Fibroblast of skin of back (primary cell): ENCODE measurements at regions not wholly inside any gene's neighbourhood (a gene's known extent, or its start where the extent isn't known, plus 50 kb on each side); places are given as distances from the start of the nearest gene placed in this dataset.
"Not testable (repeated sequence)": the region's sequence is repeated elsewhere in the genome, so short reads cannot be mapped to it uniquely, and the experiment has no call there.

Source experiments
- DNase-seq: peaks from one replicate; pipeline ENCODE4 v3.0.0-alpha.2; 2013

- no peak for DNase-seq
These were observed 129.8 kb downstream of the SEC23A start for GRCh38 chr14:38973083-38973700.

GRCh38 chr14:38972511-38972910 is 130.5 kb downstream of the SEC23A start:
- DNase-seq, result no peak

- DNase-seq, result no peak
These were observed 131.6 kb downstream of the SEC23A start for GRCh38 chr14:38971258-38971921.

- DNase-seq, result peak; percentile 70
These were observed 138.4 kb downstream of the SEC23A start for GRCh38 chr14:38964630-38965029.

GRCh38 chr14:38960946-38961531 is 142.0 kb downstream of the SEC23A start:
- no peak for DNase-seq

GRCh38 chr14:38959021-38959420 is 144.0 kb downstream of the SEC23A start:
- DNase-seq, result no peak

- no peak for DNase-seq
These were observed 144.4 kb downstream of the SEC23A start for GRCh38 chr14:38958589-38958988.

GRCh38 chr14:38951451-38951850 is 151.6 kb downstream of the SEC23A start:
- DNase-seq, result peak; percentile 83

- no peak for DNase-seq
These were observed 152.4 kb downstream of the SEC23A start for GRCh38 chr14:38950676-38951075.

GRCh38 chr14:38948576-38948975 is 154.5 kb downstream of the SEC23A start:
- DNase-seq, result no peak

GRCh38 chr14:38948171-38948570 is 154.9 kb downstream of the SEC23A start:
- DNase-seq, result peak; percentile 75

GRCh38 chr14:38947343-38947742 is 155.7 kb downstream of the SEC23A start:
- no peak for DNase-seq

GRCh38 chr14:38944691-38945090 is 158.3 kb downstream of the SEC23A start:
- no peak for DNase-seq

GRCh38 chr14:38941488-38941887 is 161.5 kb downstream of the SEC23A start:
- DNase-seq, result no peak

- not testable (repeated sequence) for DNase-seq
These were observed 170.4 kb downstream of the SEC23A start for GRCh38 chr14:38932653-38933000.

- DNase-seq, result no peak
These were observed 170.9 kb downstream of the SEC23A start for GRCh38 chr14:38931969-38932652.

- no peak for DNase-seq
These were observed 172.1 kb downstream of the SEC23A start for GRCh38 chr14:38930898-38931297.

GRCh38 chr14:38930022-38930421 is 173.0 kb downstream of the SEC23A start:
- no peak for DNase-seq

GRCh38 chr14:38929416-38929815 is 173.6 kb downstream of the SEC23A start:
- DNase-seq, result peak; percentile 28

- DNase-seq, result not testable (repeated sequence)
These were observed 181.1 kb downstream of the SEC23A start for GRCh38 chr14:38921893-38922292.

GRCh38 chr14:38915125-38915524 is 187.9 kb downstream of the SEC23A start:
- DNase-seq, result no peak

GRCh38 chr14:38910092-38910491 is 192.9 kb downstream of the SEC23A start:
- DNase-seq, result no peak

- DNase-seq, result no peak
These were observed 198.1 kb downstream of the SEC23A start for GRCh38 chr14:38904959-38905358.

GRCh38 chr14:38901791-38902190 is 201.2 kb downstream of the SEC23A start:
- no peak for DNase-seq
